Amygdala (tissue), 56 donors: ENCODE measurements at regions not wholly inside any gene's neighbourhood (a gene's known extent, or its start where the extent isn't known, plus 50 kb on each side); places are given as distances from the start of the nearest gene placed in this dataset.
"Not testable (repeated sequence)": the region's sequence is repeated elsewhere in the genome, so short reads cannot be mapped to it uniquely, and the experiment has no call there.

Experiments used
- DNase-seq, 56 donors: peaks; one replicate each; lab custom pipeline; 2025; lab: John Stamatoyannopoulos, UW

DNA sequence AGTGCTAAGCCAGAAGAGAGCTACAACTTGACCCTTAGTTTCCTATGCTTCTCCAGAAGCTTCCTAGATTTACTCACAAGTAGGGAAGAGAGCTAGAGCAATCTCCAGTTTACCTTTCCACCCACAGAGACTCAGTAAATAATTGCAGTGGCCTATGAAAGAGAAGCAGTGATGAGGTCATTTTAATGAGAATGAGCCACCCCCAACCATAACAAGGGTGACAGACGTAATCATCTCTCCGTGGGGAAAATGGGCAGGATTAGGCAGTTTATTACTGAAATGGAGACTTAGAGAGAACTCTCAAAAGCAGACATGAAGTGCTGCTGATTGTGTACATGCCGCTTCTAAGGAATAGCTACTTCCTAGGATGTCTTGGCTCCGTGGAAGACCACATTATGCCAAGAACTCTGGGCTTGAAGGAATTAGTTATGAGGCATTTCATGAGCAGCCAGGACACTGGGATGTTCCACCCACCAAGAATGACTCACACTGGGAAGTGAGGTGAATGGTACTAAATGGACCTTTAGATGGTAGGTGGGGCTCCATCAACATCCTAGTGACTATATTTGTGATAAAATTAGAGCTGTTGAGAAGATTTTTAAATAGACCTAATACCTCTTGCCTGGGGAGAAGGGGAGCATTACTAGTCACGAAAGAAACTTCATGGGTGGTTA lies 160.9 kb downstream of the EDEM1 start:
- no peak for DNase-seq

DNA sequence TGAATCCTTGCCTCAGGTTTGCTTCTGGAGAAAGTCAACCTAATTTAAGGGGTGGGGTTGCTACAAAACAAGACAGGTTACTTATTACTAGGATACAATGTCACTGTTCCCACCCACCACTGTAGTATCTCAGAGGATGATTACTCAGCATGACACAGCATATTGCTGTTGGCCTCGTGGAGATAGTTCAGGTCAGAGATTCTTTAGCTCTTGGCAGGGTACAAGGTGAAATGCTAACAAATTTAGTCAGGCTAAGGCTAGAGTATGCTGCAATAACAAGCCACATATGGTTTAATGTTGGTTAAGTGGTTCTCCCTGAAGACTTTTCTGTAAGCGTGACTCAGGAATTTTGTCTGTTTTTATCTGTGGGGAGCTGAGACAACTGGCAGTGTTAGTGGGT lies 161.8 kb downstream of the EDEM1 start:
- no peak for DNase-seq

DNA sequence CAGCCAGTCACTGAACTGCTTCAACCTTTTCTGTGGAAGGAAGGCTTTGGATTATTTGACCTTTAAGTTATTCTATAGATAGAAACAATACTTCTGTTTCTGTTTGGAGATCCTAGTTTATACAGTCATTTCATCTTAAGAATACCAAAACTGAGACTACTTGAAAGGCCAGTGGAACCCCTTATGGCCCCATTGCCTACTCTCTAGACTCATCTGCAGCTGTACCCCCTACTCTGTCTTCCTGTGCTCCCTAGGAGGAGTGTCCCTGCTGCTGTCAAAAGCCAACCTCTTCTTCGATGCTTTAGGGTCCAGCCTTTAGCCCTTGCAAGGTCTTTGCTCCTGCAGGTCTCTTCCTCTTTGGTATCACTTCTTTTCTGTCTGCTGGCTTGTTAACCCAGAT lies 169.6 kb downstream of the EDEM1 start:
- DNase-seq = no peak

DNA sequence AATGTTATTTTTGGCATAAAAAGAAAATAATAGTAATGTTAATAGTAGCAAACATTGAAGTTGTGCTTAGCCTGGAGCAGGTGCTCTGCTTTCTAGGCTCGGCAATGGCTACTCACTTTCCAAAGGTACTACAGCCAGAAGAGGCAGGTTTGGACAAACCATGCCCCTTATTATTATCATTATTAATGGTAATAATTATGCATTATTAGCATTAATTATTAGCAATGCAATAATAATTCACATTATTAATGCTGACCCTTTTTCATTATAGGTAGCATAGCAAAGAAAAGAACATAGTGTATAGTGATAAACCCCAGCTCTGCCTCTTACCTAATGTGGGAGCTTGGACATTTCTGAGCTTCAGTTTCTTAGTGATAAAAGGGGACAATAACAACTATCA lies 171.4 kb downstream of the EDEM1 start:
- no peak for DNase-seq

DNA sequence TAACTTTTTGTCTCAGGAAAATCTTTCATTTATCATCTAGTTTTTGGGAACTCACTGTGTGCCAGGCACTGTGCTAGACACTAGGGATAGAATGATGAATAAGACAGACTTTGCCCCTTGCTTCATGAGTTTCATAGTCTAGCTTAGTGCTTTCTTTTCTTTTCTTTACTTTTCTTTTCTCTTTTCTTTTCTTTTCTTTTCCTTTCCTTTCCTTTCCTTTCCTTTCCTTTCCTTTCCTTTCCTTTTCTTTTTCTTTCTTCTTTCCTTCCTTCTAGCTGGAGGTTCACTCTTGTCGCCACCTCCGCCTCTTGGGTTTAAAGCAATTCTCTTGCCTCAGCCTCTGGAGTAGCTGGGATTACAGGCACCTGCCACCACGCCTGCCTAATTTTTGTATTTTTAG lies 172.9 kb downstream of the EDEM1 start:
- no peak for DNase-seq

DNA sequence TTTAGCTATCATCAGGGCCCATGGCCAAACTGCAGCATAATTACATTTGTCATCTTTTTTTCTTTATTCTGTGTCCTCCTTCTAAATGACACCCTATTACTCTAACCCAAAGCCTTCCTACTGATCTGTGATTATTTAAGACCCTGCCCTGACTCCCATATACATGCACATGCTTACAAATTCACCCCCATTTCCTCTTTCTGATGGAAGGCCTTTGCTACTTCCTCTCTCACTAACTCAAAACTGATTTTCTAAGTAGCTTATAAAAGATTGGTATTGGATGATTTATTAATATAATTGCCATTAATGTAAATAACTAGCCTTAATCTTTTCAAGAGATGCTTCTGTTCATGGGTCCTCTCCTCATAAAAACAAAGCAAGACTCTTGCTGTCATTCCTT lies 179.2 kb downstream of the EDEM1 start:
- DNase-seq = no peak

DNA sequence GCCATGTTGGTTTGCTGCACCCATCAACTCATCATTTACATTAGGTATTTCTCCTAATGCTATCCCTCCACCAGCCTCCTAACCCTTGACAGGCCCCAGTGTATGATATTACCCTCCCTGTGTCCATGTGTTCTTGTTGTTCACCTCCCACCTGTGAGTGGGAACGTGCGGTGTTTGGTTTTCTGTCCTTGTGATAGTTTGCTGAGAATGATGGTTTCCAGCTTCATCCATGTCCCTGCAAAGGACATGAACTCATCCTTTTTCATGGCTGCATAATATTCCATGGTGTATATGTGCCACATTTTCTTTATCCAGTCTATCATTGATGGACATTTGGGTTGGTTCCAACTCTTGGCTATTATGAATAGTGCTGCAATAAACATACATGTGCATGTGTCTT lies 184.0 kb downstream of the EDEM1 start:
- DNase-seq = not testable (repeated sequence)

DNA sequence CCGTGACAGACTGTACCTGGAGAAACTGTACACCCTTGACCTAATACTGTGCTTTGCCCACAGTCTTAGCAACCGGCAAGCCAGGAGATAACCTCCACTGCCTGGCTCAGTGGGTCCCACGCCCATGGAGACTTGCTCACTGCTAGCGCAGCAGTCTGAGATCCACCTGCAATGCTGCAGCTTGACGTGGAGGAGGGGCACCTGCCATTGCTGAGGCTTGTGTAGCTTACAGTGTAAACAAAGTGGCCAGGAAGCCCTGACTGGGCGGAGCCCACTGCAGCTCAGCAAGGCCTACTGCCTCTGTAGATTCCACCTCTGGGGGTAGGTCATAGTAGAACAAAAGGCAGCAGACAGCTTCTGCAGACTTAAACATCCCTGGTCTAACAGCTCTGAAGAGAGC lies 189.3 kb downstream of the EDEM1 start:
- DNase-seq = no peak

DNA sequence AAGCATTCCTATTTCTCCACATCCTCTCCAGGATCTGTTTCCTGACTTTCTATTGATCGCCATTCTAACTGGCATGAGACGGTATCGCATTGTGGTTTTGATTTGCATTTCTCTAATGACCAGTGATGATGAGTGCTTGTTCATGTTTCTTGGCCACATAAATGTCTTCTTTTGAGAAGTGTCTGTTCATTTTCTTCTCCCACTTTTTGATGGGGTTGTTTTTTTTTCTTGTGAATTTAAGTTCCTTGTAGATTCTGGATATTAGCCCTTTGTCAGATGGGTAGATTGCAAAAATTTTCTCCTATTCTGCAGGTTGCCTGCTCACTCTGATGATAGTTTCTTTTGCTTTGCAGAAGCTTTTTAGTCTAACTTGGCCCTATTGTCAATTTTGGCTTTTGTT lies 191.8 kb downstream of the EDEM1 start:
- DNase-seq = not testable (repeated sequence)

DNA sequence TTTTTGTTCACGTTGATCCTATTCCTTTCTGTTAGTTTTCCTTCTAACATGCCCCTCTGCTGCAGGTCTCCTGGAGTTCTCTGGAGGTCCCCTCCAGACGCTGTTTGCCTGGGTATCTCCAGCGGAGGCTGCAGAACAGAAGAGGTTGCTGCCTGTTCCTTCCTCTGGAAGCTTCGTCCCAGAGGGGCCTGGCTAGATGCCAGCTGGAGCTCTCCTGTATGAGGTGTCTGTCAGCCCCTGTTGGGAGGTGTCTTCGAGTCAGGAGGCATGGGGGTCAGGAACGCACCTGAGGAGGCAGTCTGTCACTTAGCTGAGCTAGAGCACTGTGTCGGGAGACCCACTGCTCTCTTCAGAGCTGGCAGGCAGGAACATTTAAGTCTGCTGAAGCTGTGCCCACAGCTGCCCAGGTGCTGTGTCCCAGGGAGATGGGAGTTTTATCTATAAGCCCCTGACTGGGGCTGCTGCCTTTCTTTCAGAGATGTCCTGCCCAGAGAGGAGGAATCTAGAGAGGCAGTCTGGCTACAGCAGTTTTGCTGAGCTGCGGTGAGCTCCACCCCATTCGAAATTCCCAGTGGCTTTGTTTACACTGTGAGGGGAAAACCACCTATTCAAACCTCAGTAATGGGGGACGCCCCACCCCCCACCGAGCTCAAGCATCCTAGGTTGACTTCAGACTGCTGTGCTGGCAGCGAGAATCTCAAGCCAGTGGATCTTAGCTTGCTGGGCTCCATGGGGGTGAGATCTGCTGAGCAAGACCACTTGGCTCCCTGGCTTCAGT lies 196.2 kb downstream of the EDEM1 start:
- DNase-seq = not testable (repeated sequence)

DNA sequence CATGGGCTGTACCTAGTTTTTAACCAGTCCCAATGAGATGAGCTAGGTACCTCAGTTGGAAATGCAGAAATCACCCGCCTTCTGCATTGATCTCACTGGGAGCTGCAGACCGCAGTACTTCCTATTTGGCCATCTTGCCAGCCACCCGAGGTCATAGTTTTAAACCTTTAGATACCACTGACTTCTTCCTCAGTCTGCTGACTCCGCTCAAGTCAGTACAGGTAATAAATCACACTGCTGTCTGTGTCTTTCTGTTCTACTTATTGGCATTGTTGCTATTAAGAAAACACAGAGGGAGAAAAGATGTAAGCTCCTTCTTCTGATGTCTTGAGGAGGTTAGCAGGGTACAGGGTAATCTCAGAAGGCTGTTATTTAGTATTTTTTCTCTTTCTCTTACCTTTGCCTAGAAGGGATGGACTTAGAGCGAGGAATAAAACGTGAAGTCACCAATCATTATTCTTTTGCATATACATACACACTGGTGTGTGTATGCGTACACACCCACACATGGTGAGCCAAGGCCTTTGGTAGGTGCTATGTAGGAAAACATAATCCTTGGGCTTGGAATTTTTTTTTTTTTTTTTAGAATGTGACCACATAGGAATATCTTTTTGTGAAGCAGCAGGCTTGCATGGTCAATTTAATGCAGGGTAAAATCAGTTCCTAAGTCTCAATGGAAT lies 197.2 kb downstream of the EDEM1 start:
- no peak for DNase-seq

DNA sequence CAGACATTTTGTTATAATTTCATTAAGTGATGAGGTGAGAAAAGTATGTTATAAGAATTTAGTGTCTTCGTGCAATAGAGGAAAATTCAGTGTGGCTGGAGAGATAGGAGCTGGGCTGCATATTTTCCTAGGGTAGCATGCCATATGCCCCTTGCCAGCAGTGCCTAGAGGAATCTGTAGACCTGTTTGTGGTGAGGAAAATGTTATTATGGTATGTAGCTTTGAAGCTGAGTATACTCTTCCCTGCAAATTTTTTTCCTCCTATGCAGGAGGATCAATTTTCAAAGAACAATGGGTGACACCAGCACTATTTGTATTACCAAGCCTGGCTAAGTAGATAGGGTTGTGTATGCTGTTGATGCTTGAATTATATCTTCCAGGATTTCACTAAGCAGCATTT lies 200.6 kb downstream of the EDEM1 start:
- DNase-seq = no peak

DNA sequence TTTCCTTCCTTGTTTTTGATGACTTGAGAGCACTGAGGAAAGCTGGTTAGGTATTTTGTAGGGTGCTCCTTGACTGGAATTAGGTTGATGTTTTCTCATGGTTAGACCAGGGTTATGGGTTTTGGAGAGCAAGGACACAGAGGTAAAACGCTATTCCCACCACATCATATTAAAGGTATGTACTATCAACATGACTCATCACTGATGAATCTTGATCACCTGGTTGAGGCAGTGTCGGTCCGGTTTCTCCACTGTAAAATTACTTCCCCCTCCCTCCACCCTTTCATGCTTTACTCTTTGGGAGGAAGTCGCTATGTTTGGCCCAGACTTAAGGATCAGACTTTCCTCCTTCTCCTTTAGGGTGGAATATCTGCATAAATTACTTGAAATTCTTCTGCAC lies 201.6 kb downstream of the EDEM1 start:
- DNase-seq = no peak

DNA sequence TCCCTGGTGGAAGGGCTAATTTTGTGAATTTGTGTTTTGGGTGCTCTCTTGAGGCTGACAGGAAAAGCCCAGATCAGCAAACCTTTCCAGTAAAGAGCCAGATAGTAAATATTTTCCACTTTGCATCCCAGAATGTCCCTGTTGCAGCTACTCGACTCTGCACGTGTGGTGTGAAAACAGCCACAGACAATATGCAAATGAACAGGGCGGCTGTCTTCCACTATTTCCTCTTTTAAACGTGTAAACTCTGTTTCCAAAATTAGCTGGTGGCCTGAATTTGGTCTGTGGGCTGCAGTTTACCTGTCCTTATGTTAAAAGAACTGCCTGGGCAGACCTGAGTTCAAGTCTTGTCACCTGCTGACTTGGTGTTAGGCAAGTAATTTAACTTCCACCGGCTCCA lies 202.7 kb downstream of the EDEM1 start:
- DNase-seq = no peak

DNA sequence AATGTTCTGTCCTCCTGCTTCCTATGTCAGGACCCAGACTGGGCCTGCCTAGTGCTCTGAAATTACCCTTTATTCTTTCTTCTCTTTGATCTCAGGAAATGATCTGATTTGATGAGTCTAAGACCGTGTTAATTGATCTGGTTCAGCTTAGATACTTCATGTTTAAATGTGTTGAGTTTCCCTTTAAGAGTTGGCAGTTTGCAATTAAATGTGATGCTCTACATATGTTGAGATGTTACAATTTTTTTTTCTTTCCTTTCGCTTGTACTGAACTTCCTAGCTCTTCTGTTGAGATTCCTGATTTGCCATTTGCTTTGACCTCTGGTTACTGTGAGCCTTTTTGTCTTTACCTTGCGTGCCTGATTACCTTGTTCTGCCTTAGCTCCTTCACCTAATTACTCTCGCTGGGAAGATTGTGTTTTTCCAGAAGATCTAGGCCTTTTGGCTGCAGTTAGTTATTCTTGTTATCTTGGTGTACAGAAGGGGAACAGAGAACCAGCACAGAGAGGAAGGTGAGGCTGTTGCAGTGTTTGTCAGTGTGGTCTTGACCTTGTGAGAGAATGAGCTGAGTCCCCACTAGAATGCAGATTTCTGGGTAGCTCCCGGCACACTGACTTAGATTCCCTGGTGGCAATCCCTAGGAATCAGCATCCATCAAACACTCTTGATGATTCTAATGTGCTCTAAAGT lies 203.6 kb downstream of the EDEM1 start:
- no peak for DNase-seq

DNA sequence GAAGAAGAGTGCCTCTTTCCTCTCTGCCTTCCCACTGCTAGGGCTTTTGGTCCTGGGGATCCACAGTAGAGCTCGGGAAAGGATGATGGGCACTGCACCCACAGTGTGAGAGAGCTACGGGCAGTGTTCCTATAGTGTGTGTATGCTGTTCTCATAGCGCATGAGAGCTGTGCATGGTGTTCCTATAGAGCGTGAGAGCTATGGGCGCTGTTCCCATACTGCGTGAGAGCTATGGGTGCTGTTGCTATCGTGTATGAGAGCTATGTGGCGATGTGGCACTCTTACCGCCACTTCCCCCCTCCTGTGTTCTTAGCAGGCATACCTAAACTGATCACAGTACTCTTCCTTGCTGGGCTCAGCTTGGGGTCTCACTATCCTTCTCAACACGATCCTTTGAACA lies 213.5 kb downstream of the EDEM1 start:
- DNase-seq = no peak

DNA sequence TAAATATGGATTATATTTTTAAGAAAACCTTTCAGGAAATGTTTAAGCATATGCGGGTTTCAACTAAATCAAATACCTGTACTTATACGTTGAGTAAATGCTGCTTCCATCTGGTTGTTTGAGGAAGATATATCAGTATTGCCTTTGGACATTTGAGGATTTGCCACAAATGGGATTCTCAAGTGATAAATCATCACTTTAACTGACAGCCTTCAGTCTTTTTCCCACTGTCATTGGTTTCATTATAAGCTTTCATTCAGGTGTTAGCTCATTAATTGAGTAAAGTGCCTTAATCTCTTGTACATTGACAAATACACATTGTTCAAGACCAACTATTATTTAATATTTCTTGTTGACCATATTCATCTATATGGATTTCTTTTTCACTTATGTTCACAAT lies 217.2 kb downstream of the EDEM1 start:
- no peak for DNase-seq

DNA sequence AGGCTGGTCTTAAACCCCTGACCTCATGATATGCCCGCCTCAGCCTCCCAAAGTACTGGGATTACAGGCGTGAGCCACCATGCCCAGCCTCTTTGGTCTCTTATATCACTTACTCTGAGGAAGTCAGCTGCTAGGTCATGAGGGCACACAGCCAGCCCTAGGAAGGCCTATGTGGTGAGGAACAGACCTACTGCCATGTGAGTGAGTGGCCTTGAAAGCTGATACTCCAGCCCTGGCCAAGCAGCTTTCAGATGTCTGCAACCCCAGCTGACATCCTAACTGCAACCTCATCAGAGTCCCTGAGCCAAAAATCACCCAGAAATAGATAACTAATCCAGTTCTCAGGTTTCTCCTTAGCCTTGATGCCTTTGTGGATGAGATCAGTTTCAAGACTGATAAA lies 224.3 kb downstream of the EDEM1 start:
- no peak for DNase-seq

DNA sequence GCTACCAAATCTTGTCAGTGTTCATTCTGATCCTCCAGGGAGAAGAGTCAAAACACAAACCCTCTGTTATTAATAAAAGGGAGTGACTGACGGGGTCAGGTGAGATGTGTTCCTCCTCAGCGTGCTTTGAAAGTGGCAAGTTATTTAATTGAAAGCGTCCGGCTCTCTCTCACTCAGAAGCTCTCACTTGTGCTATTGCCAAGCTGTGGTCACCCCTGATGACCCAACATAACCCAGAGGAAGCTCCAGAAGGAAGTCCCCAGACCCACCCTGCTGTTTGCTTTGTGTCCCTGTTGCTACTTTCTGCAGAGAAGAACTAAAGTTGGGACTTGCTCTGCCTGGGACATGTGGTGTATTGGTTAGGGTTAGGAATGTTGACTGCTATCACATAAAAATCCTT lies 235.6 kb downstream of the EDEM1 start:
- no peak for DNase-seq

DNA sequence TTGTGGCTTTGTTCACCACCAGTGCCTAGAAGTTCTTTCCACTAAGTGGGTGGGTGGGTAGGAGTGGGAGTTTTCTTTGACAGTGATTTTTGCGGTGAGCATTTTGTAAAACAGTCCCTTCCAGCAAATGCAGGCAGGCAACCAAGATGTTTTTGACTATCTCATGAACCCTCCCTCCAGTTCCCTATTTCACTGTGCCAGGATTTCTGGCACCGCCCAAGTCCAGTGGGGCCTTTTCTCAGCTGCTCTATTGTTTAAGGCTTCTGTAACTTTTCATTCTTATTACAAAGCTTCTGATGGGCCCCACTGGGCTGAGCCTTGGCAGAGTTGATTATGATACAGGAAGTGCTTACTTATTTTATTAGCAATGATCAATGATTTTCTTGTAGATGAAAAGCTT lies 236.0 kb downstream of the EDEM1 start:
- no peak for DNase-seq

DNA sequence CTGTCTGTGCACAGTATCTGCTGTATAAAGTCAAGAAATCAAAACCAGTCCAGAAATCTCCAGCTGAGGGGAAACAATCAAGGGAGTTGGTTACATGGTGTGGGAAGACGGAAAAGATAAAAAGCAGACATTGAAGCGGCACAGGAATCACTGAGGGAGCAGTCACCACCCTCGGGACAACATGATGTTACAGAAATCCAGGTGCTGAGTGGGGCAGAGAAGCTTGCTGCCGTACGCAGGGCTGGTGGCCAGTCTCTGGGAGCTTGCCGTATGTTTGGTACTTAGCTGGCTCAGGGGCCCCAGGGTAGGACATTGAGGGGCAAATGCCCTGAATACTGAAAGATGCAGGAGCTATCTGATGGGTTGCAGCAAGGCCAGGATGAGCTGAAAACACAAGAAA lies 237.9 kb downstream of the EDEM1 start:
- no peak for DNase-seq
